GM19463 (cell line): ENCODE measurements at regions not wholly inside any gene's neighbourhood (a gene's known extent, or its start where the extent isn't known, plus 50 kb on each side); places are given as distances from the start of the nearest gene placed in this dataset.

Source experiments
- ATAC-seq: cut with Tn5 transposase; IDR thresholded peaks from one replicate; pipeline ENCODE4 v1.9.1; 2021; ENCODE audit warnings: mild to moderate bottlenecking, moderate library complexity; ENCODE audit not compliant: unreplicated experiment

DNA sequence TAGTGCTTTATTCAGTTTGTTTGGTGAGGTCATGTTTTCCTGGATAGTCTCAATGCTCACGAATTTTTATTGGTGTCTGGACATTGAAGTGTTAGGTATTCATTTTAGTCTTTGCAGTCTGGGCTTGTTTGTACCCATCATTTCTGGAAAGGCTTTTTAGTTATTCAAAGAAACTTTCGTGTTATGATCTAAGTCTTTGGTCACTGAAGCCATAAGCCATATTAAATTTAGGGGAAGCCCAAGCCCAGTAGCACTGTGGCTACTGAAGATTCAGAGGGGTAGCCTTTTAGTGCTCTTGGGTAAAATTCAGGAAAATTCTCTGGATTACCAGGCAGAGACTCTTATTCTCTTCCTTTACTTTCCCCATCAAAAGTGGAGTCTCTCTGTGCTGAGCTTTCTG is 56.2 kb upstream of the PEX5L start:
- no peak for ATAC-seq

DNA sequence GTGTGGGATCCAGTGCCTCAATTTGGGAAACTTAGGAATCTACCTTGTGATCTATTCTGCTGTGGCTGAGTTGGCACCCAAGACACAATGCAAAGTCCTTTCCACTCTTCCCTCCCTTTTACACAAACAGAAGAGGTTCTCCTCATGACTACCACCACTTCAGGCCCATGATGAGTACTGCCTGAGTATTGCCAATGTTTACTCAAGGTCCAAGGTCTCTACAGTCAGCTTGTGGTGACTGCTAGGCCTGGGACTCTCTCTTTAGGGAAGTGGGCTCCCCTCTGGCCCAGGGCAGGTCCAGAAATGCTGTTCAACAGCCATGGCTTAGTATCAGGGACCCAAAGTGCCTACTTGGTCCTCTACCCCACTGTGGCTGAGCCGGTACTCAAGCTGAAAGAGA is 56.8 kb upstream of the PEX5L start:
- ATAC-seq: no peak

DNA sequence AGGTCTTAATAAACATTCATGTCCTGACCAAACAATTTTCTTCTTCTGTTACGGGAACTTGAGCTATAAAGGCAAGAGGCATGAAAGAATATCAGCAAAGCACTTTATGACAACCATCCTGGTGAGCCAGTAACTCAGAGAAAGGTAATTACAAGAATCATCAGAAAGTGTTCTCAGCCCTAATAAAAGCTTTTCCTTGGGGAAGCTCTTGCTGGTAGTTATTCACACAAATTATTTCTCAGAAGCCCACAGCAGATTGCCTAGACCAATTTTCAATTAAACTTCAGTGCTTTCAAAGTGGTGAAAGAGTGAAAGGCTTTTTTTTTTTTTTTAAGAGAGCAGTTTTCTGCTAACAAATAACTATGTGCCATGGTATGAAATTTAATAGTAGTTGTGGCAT is 60.9 kb upstream of the PEX5L start:
- no peak for ATAC-seq

DNA sequence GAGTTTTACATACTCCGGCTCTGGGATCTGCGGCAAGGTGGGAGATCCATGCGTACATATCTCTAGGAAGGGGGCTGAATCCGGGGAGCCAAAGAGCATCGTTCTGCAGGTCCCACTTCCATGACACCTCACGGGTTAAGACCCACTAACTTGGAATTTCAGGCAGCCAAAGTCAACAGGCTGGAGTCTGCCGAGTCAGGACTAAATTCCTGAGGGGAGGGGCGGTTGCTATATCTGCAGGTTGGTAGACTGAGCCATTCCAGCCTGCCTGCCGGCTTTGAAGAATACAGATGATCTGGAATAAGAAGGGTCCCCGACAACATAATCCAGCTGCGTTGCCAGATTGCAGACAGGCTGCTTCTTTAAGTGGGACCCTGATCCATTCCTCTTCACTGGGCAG is 65.4 kb upstream of the PEX5L start:
- no peak for ATAC-seq

DNA sequence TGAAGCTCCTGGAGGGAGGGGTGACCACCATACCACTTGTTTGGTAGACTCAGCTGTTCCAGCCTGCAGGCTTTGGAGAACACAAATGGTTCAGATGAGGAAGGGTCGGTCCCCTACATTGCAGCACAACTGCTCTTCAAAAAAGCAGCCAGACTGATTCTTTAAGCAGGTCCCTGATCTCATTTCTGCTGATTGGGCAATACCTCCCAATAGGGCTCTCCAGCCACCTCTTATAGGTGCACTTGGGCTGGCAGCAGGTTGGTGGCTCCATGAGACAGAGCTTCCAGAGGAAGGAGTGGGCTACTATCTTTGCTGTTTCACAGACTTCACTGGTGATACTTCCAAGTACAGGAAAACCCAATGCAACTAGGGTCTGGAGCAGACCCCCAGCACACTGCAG is 65.9 kb upstream of the PEX5L start:
- ATAC-seq: no peak

DNA sequence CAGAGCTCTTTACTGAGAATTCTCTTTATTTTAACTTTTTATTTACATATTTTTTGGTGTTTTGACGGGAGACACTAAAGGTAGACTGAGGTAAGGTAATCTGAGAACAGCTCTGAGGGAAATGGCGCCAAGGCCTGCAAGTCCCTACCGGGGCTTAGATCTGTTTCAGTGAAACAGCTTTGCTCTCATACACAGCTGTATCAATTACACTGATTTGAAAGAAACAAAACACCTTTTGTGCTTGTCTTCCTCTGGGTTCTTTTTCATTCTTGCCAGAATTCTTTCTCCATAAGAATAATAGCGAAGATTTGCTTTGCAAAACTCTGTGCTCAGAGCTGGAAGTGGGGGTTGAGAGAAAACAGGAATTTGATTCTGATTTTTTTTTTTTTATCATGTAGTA is 79.5 kb upstream of the PEX5L start:
- no peak for ATAC-seq

DNA sequence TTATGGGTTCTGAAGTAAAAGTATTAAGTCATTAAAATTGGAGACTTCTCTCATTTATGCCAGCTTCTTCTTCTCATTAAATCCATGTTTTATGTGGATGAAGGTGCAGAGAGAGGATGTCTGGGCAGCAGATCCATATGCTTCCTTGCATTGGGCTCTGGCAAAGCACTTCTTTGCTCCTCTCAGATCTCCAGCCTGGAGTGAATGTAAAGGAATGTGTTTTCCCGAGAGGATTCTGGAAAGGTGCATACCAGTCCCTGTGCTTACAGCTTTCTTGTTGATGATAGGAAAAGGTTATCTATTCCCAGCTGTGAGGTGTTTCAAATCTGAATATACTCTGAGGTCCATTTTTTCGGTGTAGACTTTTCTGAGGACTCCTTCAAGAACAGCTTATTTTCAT is 79.9 kb upstream of the PEX5L start:
- ATAC-seq: no peak

DNA sequence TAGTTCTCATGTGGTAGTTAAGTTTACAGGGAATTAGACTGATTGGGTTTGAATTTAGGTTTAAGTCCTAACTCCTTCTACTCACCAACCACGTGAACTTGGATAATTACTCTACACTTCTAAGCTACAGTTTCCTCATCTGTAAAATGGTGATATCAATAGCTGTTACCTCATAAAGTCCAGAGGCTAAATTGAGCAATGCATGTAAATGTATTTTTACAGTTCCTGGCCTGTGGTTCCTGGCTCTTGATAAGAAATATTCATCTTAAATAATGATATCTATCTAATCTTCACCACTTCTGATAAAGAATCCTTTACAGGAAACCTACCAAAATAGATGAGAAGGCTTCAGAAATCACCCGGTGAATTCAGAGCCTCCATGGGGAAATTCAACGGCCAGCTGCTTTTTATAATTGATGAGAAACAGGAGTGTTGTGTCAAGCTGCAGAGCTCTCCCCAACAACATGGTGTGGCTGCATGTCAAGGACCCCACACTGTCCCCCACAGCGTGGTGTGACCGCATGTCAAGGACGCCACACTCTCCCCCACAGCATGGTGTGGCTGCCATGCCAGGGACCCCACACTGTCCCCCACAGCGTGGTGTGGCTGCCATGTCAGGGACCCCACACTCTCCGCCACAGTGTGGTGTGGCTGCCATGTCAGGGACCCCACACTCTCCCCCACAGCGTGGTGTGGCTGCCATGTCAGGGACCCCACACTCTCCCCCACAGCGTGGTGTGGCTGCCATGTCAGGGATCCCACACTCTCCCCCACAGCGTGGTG is 80.8 kb upstream of the PEX5L start:
- ATAC-seq: no peak

DNA sequence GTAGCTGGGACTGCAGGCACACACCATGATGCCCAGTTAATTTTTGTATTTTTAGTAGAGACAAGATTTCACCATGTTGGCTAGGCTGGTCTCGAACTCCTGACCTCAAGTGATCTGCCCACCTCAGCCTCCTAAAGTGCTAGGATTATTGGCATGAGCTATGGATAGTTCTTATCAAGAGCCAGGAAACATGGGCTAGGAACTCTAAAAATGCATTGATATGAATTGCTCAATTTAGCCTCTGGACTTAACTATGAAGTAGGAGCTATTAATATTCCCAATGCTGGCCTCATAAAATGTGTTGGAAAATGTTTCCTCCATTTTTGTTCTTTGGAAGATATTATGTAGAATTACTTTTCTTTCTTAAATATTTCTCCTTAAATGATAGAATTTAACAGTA is 82.8 kb upstream of the PEX5L start:
- ATAC-seq: no peak

DNA sequence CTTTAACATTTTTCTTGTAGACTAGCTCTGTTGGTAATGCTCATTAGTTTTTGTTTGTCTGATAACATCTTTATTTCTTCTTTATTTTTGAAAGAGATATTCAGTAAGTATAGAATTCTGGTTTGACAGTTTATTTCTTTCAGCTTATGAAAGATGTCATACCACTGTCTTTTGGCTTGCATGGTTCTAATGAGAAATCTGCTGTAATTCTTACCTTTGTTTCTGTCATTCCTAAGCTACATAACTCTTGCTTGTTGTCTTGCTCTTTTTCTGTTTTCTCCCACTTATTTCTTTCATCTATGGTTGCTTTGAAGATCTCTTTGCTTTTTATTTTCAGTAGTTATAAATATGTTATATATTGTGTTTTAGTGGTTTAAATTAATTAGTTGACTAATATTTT is 87.2 kb upstream of the PEX5L start:
- ATAC-seq: no peak

DNA sequence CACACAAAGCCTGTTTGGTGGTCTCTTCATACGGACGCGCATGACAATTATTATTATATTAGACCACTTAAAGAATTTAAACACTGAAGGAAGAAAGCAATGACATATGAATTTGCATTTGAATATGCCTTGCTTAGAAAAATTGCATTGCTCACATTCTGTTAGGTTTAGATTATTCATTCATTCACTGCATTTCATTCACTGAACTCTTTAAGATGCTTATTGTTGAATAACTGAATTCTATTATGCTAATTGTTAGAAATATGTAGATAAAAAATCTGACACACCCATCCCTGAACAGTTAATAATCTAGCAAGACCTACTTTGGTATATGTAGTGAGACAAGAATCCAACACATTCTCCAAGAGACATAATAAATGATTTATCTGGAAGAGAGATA is 94.4 kb upstream of the PEX5L start:
- ATAC-seq: no peak

DNA sequence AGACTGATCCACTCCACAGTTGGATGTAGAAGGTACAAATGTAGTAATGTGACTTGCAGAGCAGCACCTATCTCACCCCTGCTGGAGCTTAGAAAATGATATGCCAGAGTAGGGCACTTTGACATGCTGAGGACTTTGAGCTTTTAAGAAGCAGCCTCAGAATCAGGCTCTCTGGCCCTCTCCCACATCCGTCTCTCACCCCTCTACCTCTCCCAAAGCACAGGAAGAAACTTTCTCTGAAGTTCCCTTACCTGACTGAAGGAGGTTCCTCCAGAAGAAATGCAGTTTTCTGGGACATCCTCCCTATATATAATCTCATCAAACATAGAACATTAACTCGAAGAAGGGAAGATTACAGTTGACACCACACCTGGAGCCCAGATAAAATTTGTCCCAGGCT is 98.4 kb upstream of the PEX5L start:
- no peak for ATAC-seq

DNA sequence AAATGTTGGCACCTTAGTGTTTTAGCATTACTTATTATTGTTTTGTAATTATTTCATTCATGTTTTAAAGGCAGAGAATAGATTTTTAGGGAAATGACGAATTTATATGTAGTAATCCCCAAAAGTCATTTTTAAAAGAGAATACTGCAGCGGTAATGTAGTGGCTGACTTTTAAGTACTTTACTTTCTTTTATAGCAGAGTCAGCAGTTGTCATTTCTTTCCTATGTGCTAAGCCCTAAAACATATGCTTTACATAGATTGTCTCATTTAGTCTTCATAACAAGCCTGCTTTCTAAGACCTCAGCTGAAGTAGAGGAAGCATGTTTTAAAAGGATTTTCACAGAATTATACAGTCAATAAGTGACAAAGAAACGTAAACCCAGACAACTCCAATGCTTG is 102.1 kb upstream of the PEX5L start:
- ATAC-seq: no peak

DNA sequence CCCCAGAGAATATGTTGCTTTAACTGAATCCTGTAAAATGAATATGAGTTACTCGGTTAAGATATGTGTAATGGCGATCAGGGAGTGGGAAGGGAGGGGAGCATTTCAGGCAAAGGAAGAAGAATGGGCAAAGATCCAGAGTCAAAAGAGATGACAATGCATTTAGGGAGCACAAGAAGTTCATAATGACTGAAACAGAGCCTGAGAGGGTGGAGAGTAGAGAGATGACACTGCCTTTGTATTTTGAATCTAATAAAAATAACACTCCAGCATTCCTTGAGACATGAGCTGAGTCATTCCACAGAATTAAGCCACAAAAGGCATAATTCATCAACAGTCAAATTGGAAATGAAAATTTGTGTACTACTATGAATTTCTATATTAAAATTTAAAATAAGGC is 105.3 kb upstream of the PEX5L start:
- no peak for ATAC-seq

DNA sequence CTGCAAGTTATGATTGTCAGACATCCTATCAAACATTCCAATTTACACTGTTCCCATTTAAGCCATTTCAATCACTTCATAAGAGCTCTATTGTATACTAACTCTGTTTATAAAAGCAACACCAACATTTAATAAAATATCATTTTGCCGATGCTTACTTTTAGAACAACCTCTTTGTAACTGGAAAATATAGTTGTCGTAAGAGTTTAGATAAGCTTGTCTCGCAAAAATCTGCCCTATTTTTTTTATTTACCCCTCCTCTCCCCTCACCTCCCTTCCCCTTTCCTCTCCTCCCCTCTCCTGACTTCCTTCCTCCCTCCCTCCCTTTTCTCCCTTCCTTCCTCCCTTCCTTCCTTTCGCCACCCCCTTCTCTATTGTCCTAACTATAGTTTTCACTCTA is 105.7 kb upstream of the PEX5L start:
- ATAC-seq: no peak

DNA sequence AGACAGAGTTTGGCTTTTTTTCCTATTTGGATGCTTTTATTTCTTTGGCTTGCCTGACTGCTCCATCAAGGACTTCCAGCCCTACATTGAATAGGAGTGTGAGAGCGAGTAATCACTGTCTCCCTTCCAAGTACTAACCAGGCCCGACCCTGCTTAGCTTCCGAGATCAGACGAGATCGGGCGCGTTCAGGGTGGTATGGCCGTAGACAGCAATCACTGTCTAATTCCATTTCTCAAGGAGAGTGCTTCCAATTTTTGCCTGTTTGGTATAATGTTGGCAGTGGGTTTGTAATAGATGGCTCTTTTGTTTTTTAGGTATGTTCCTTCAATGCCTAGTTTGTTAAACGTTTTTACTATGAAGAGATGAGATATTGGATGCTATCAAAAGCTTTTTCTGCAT is 125.0 kb upstream of the PEX5L start:
- ATAC-seq: no peak

DNA sequence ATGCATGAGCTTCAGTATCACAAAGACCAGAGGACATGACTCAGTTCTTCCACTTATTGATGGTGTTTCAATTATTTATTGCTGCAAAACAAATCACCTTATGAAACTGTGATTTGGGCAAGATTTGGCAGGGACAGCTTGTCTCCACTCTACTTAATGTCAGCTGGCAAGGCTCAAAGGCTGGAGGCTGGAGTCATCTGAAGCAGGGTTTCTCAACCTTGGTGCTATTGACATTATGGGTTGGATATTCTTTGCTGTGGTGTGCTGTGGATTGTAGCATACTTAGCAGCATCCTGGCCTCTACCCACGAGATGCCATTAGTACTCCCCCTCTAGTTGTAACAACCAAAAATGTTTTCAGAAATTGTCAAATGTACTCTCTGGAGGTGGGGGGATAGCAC is 138.8 kb upstream of the PEX5L start:
- ATAC-seq: no peak

DNA sequence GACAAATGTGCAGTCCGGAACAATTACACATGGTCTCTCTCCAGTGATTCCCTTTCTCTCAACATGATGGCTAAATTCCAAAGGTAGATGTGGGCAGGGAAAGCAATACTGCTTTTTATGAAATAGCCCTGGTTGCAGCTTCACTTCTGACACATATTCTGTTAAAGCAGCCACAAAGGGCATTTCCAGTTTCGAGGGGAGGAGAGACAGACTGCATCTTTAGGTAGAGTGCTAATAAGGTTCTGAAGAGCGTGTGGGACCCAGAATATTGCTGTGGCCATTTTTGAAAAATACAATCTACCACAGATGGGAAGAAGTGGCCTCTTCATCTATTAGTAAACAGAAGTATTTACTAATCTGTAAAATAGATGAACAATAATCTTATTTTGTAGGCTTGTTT is 139.3 kb upstream of the PEX5L start:
- ATAC-seq: peak; percentile 67

DNA sequence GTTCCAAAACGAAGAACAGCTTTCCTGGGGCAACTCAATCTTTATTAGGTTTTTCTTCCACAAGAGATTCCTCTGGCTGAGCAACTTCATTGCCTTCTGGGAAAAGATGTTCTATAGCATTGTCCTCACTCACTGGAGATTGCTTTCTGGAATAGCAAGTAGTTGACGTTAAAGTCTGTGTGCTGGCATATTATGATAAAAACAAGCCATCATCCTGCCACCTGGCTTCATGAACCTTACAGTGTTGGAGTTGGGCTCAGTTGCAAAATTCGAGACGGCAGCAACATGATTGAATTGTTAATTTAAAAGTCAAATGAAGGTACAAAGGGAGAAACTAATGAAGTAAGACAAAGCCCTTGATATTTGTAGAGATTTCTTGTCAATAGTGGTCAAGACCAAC is 140.5 kb upstream of the PEX5L start:
- no peak for ATAC-seq

DNA sequence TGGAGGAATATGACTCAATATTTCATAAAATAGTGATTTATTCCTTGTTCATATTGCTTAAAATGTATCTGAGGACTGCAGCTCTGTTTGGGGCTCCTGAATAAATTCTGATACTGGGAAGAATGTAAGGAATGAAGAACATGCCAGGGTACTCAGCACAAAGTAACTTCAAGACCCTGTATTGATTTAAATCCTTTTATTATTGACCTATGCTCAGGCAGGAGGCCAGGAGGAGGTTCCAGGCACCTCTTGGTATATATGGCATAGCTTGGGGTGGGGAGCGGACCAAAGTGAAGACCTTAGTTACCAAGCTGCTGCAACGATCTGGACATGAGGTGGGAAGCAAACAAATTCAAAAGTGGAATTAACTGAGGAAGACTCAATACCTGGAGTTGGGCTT is 142.8 kb upstream of the PEX5L start:
- ATAC-seq: no peak

DNA sequence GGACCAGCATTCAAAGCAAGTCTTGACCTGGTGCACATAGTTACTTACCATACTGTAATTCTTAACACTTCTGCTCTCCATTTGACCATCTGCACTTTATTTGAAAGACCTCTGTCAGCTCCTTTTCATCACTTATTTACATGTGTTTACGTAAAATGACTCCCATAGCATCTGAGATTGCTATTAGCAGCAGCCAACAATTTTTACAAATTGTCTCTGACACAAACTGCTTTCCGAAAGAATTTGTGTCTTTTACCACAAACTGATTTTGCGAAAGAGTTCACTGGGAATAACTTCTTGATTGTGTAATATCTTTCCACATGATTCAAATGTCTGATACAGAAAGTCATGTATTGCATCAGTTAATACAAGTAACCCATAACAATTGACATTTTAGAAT is 144.1 kb upstream of the PEX5L start:
- ATAC-seq: no peak

DNA sequence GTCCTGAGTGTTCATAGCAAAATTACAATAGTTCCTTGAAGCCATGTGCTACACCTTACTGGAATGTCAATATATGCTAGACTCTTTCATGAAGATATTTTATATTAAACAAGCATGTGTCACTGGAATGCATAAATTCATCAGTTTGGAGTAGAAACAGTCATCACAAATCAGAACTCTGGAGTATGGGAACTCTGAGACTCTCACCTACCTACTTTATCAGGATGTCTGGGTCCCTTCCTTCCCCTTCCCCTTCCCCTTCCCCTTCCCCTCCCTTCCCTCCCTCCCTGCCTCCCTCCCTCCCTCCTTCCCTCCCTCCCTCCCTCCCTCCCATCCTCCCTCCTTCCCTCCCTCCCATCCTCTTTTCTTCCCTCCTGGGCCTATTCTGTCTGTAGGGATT is 144.7 kb upstream of the PEX5L start:
- no peak for ATAC-seq

DNA sequence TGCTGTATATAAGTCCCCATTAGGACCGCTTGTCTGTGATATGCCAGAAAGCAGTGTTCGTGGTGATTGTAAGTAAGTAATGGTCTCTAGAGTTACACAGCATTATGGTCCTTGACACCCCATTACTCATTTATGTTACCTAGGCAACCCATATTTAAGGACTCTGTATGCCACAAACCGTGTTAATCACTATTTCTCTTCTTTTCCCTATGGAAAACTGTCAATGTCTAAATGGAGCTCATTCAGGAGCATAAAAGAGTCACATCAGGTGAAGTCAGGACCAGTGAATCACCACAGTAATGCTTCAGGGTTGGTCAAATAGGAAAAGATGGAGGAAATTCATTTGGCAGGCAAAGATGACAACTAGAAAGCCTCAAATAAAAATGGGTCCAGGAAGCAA is 146.6 kb upstream of the PEX5L start:
- ATAC-seq: no peak
